ENCODE measurements at regions not wholly inside any gene's neighbourhood (a gene's known extent, or its start where the extent isn't known, plus 50 kb on each side); places are given as distances from the start of the nearest gene placed in this dataset.

- no peak for TF ChIP-seq TAF7 (optimal IDR thresholded peaks at IDR 0.05; ENCODE audit: borderline replicate concordance, low read depth, low read length)
- TF ChIP-seq TBP (IDR thresholded peaks at IDR 0.05; ENCODE audit: low read depth, low read length): no peak
- TF ChIP-seq JUND (IDR thresholded peaks at IDR 0.05; ENCODE audit: low read length): no peak
- no peak for TF ChIP-seq RXRA (IDR thresholded peaks at IDR 0.05; ENCODE audit: insufficient read depth, low read depth, low read length)
- no peak for TF ChIP-seq YY1 (IDR thresholded peaks at IDR 0.05; ENCODE audit: low read depth, low read length)
These were observed 127.5 kb downstream of the BDH1 start (continued) for GRCh38 chr3:197428117-197428801.

Measured in H1 (cell line).